ENCODE measurements at regions not wholly inside any gene's neighbourhood (a gene's known extent, or its start where the extent isn't known, plus 50 kb on each side); places are given as distances from the start of the nearest gene placed in this dataset.

GRCh38 chr6:12608016-12608860 is 108.3 kb upstream of the PHACTR1 start:
- H3K4me1 Mint-ChIP-seq = peaks cover 20% of the 10 kb centered on the region
- intact Hi-C loops (cut with micrococcal nuclease) = loop anchor here (5.0 to 10.0 kb wide), 6 partner anchors 243 to 1021 kb away; no protein-coding TSS in a partner anchor

More at GRCh38 chr6:12608016-12608860, 108.3 kb upstream of the PHACTR1 start:
- peak overlapping the region; percentile 18 for H3K27ac Mint-ChIP-seq
- Histone ChIP-seq H3K36me3 (replicated peaks in 1 of 2; ENCODE audit: control extremely low read depth in 1 of 2, control insufficient read depth in 1 of 2, extremely low read depth in 1 of 2, insufficient read depth in 2 of 2, low read length in 1 of 2) (no peaks in the 10 kb centered on the region), H3K27ac (ENCODE audit: low read length in 2 of 2) (no peak overlapping the region), H3K9me3 (ENCODE audit: control extremely low read depth in 1 of 3, control insufficient read depth in 2 of 3, insufficient read depth in 1 of 3, low read length in 2 of 3) (no peaks in the 10 kb centered on the region), H3K9ac (ENCODE audit: low read length) (peak overlapping the region; percentile 11), H3K4me2 (replicated peaks; ENCODE audit: low read depth, low read length, poor library complexity, severe bottlenecking) (no peak overlapping the region), H2AFZ (ENCODE audit: insufficient read depth, low read depth, low read length, poor library complexity, severe bottlenecking) (no peak overlapping the region), H3K4me1 (ENCODE audit: control insufficient read depth in 2 of 2, insufficient read depth in 2 of 2, low read length in 2 of 2) (peaks cover 0 to 8% of the 10 kb centered on the region in 2 donors), H3K4me3 (ENCODE audit: control extremely low read depth in 1 of 5, extremely low read depth in 1 of 5, insufficient read depth in 1 of 5, low read depth in 2 of 5, low read length in 4 of 5) (no peak overlapping the region), H3K27me3 (replicated peaks in 1 of 4; ENCODE audit: control extremely low read depth in 1 of 4, control insufficient read depth in 3 of 4, insufficient read depth in 4 of 4, low read length in 3 of 4) (peaks cover 0 to 6% (median 2%) of the 10 kb centered on the region in 4 experiments), H4K20me1 (ENCODE audit: control insufficient read depth, insufficient read depth, low read length, poor library complexity, severe bottlenecking) (no peaks in the 10 kb centered on the region), H3K79me2 (ENCODE audit: control insufficient read depth, insufficient read depth, low read length) (no peaks in the 10 kb centered on the region)
- peak overlapping the region; percentile 44 for H3K4me3 Mint-ChIP-seq
- H3K27me3 Mint-ChIP-seq = peaks cover 4% of the 10 kb centered on the region
- POLR2A ChIA-PET = no interaction called here
- ATAC-seq (ENCODE audit: low read depth) = no peak
- WGBS (ENCODE audit: insufficient coverage) = 94% methylated on average over 2 of the region's 8 CpGs
- no peak for DNase-seq
- no peaks in the 10 kb centered on the region for H3K9me3 Mint-ChIP-seq (ENCODE audit: insufficient read depth)
- TF ChIP-seq EZH2 (IDR thresholded peaks at IDR 0.05; ENCODE audit: borderline replicate concordance, insufficient read depth, low read depth, low read length, poor library complexity, severe bottlenecking) = no peak
- no peak for TF ChIP-seq CTCF (IDR thresholded peaks at IDR 0.05)
- CTCF ChIA-PET = interaction anchor here (1.3 to 6.2 kb wide), 4 partner anchors 38 to 953 kb away, joined by 3 to 79 read pairs (median 3); no protein-coding TSS in a partner anchor
